ENCODE measurements at regions not wholly inside any gene's neighbourhood (a gene's known extent, or its start where the extent isn't known, plus 50 kb on each side); places are given as distances from the start of the nearest gene placed in this dataset.

GRCh38 chr10:2867788-2868299 is 199.5 kb upstream of the PFKP start:
- no peaks in the 10 kb centered on the region for H3K79me2 ChIP-seq
- H3K4me2 ChIP-seq, result no peak overlapping the region
- no peak for DNase-seq (ENCODE audit: low spot score)
- H4K20me1 ChIP-seq (ENCODE audit: insufficient read depth, poor library complexity, severe bottlenecking), result no peaks in the 10 kb centered on the region
- no peaks in the 10 kb centered on the region for H3K36me3 ChIP-seq (replicated peaks; ENCODE audit: insufficient read depth, low read depth)
- H3K9me2 ChIP-seq (replicated peaks; ENCODE audit: insufficient read depth), result no peaks in the 10 kb centered on the region
- H2AFZ ChIP-seq, result no peak overlapping the region
- no peaks in the 10 kb centered on the region for H3K9me3 ChIP-seq (ENCODE audit: low read depth)
- no peaks in the 10 kb centered on the region for H3K4me1 ChIP-seq (ENCODE audit: insufficient read depth)
- no peak for TF ChIP-seq EZH2phosphoT487 (IDR thresholded peaks at IDR 0.05; ENCODE audit: low read depth, severe bottlenecking, unreplicated experiment)
- TF ChIP-seq, protein P1, sequence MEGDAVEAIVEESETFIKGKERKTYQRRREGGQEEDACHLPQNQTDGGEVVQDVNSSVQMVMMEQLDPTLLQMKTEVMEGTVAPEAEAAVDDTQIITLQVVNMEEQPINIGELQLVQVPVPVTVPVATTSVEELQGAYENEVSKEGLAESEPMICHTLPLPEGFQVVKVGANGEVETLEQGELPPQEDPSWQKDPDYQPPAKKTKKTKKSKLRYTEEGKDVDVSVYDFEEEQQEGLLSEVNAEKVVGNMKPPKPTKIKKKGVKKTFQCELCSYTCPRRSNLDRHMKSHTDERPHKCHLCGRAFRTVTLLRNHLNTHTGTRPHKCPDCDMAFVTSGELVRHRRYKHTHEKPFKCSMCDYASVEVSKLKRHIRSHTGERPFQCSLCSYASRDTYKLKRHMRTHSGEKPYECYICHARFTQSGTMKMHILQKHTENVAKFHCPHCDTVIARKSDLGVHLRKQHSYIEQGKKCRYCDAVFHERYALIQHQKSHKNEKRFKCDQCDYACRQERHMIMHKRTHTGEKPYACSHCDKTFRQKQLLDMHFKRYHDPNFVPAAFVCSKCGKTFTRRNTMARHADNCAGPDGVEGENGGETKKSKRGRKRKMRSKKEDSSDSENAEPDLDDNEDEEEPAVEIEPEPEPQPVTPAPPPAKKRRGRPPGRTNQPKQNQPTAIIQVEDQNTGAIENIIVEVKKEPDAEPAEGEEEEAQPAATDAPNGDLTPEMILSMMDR (IDR thresholded peaks at IDR 0.05; ENCODE audit: poor library complexity), result no peak
- TF ChIP-seq EZH2 (IDR thresholded peaks at IDR 0.05; ENCODE audit: borderline replicate concordance), result no peak
- H3K4me3 ChIP-seq, result no peak overlapping the region
- no peak overlapping the region for H3K27ac ChIP-seq
- no peaks in the 10 kb centered on the region for H3K27me3 ChIP-seq
- WGBS (ENCODE audit: low lambda C conversion rate, missing lambda C conversion rate), result 91% methylated on average over 8 of the region's 8 CpGs

- Histone ChIP-seq H3K36me3 (replicated peaks; ENCODE audit: insufficient read depth, low read depth) (no peaks in the 10 kb centered on the region), H3K79me2 (no peaks in the 10 kb centered on the region), H4K20me1 (ENCODE audit: insufficient read depth, poor library complexity, severe bottlenecking) (no peaks in the 10 kb centered on the region), H3K4me1 (ENCODE audit: insufficient read depth) (no peaks in the 10 kb centered on the region), H3K27me3 (no peaks in the 10 kb centered on the region), H3K4me2 (no peak overlapping the region), H3K9me2 (replicated peaks; ENCODE audit: insufficient read depth) (no peaks in the 10 kb centered on the region), H3K4me3 (no peak overlapping the region), H3K27ac (no peak overlapping the region), H3K9me3 (ENCODE audit: low read depth) (no peaks in the 10 kb centered on the region), H2AFZ (no peak overlapping the region)
- DNase-seq (ENCODE audit: low spot score), result no peak
- 59% methylated on average over 5 of the region's 5 CpGs for WGBS (ENCODE audit: low lambda C conversion rate, missing lambda C conversion rate)
- no peak for TF ChIP-seq EZH2phosphoT487 (IDR thresholded peaks at IDR 0.05; ENCODE audit: low read depth, severe bottlenecking, unreplicated experiment)
- TF ChIP-seq, protein P1 (IDR thresholded peaks at IDR 0.05; ENCODE audit: poor library complexity), result no peak
- TF ChIP-seq EZH2 (IDR thresholded peaks at IDR 0.05; ENCODE audit: borderline replicate concordance), result no peak
These were observed 200.8 kb upstream of the PFKP start for GRCh38 chr10:2866569-2866968.

- H3K9me3 ChIP-seq (ENCODE audit: low read depth), result no peaks in the 10 kb centered on the region
- no peak for DNase-seq (ENCODE audit: low spot score)
- 78% methylated on average over 6 of the region's 6 CpGs for WGBS (ENCODE audit: low lambda C conversion rate, missing lambda C conversion rate)
- TF ChIP-seq EZH2 (IDR thresholded peaks at IDR 0.05; ENCODE audit: borderline replicate concordance), result no peak
- TF ChIP-seq, protein P1 (IDR thresholded peaks at IDR 0.05; ENCODE audit: poor library complexity), result no peak
- TF ChIP-seq EZH2phosphoT487 (IDR thresholded peaks at IDR 0.05; ENCODE audit: low read depth, severe bottlenecking, unreplicated experiment), result no peak
- H4K20me1 ChIP-seq (ENCODE audit: insufficient read depth, poor library complexity, severe bottlenecking), result no peaks in the 10 kb centered on the region
- H3K4me3 ChIP-seq, result no peak overlapping the region
- no peak overlapping the region for H3K4me2 ChIP-seq
- no peaks in the 10 kb centered on the region for H3K36me3 ChIP-seq (replicated peaks; ENCODE audit: insufficient read depth, low read depth)
- H3K27ac ChIP-seq, result no peak overlapping the region
- no peaks in the 10 kb centered on the region for H3K79me2 ChIP-seq
- no peaks in the 10 kb centered on the region for H3K4me1 ChIP-seq (ENCODE audit: insufficient read depth)
- no peaks in the 10 kb centered on the region for H3K27me3 ChIP-seq
- no peak overlapping the region for H2AFZ ChIP-seq
- H3K9me2 ChIP-seq (replicated peaks; ENCODE audit: insufficient read depth), result no peaks in the 10 kb centered on the region
These were observed 205.6 kb upstream of the PFKP start for GRCh38 chr10:2861632-2862210.
